HCT116 (cell line): ENCODE measurements at regions not wholly inside any gene's neighbourhood (a gene's known extent, or its start where the extent isn't known, plus 50 kb on each side); places are given as distances from the start of the nearest gene placed in this dataset.

Experiments
- ATAC-seq: fragments of 200-7000 bp; cut with Tn5 transposase; 2 replicates; pipeline ENCODE4 v1.9.1; 2020; ENCODE audit warnings: mild to moderate bottlenecking, moderate library complexity
- BruUV-seq: library from RNA; stranded (reverse); fragments of 400-500 nt; replicated peaks from 2 replicates; lab custom pipeline; 2021; lab: Mats Ljungman, UMichigan
- CTCF ChIA-PET: fragments of 300-600 bp; sonication (Branson Sonifier 250); formaldehyde crosslinking; loops from one replicate; lab custom pipeline; 2021; ENCODE audit warnings: antibody characterized with exemption; lab: Charles Lee
- POLR2A ChIA-PET: fragments of 300-600, 350-600 bp; sonication (Branson Sonifier 250); formaldehyde crosslinking; loops from one replicate; lab custom pipeline; 2021; ENCODE audit warnings: antibody characterized with exemption; lab: Charles Lee
- RAD21 ChIA-PET, 2 experiments: fragments of 300-600 bp; sonication (Branson Sonifier 250); formaldehyde crosslinking; loops; one replicate each; lab custom pipeline; 2023; ENCODE audit warnings: low total read pairs in 2 of 2; ENCODE audit not compliant: uncharacterized antibody in 2 of 2, unreplicated experiment in 2 of 2, low non-redundant PET in 1 of 2; lab: Charles Lee
- DNase-seq: peaks from one replicate; pipeline ENCODE4 v3.0.0-alpha.2; 2010; ENCODE audit warnings: low read depth, low spot score
- H2AFZ ChIP-seq: fragments of 200-600 bp; shearing (Covaris generic), sonication (generic); 2 replicates; pipeline ENCODE4 v1.6.1; 2017; ENCODE audit warnings: low read depth, mixed run types, mixed read lengths, antibody characterized with exemption, low read length; ENCODE audit not compliant: poor library complexity, severe bottlenecking
- H3K27ac ChIP-seq: 2 replicates; pipeline ENCODE4 v1.5.1; 2012; ENCODE audit warnings: low read depth, low read length
- H3K27me3 ChIP-seq: fragments of 200-600 bp; sonication (generic); 2 replicates; pipeline ENCODE4 v1.6.1; 2016; ENCODE audit warnings: mixed run types, low read length, mixed read lengths; ENCODE audit not compliant: insufficient read depth
- H3K36me3 ChIP-seq, 2 experiments: fragments of 200-500 bp in 1 of 2; fragments of 200-600 bp in 1 of 2; sonication (Bioruptor generic) in 1 of 2; sonication (generic) in 1 of 2; 2 replicates each; pipeline versions ENCODE4 v1.5.1 to v1.6.1; 2014 to 2016; ENCODE audit warnings: low read length in 2 of 2, inconsistent platforms in 1 of 2, mixed read lengths in 1 of 2, mixed run types in 1 of 2; ENCODE audit not compliant: insufficient read depth in 2 of 2, control insufficient read depth in 1 of 2
- H3K4me1 ChIP-seq, 2 experiments: fragments of 200-600 bp in 1 of 2; sonication (generic) in 1 of 2; 2 replicates each; pipeline versions ENCODE4 v1.5.1 to v1.6.1; 2012 to 2017; ENCODE audit warnings: low read length in 2 of 2, inconsistent platforms in 1 of 2, mild to moderate bottlenecking in 1 of 2, mixed read lengths in 1 of 2, mixed run types in 1 of 2, moderate library complexity in 1 of 2; ENCODE audit not compliant: insufficient read depth in 2 of 2, control insufficient read depth in 1 of 2
- H3K4me2 ChIP-seq: fragments of 200-600 bp; sonication (generic); 2 replicates; pipeline ENCODE4 v1.6.1; 2017; ENCODE audit warnings: mixed run types, low read length, mixed read lengths
- H3K4me3 ChIP-seq, 2 experiments: fragments of 200-600 bp in 1 of 2; sonication (generic) in 1 of 2; replicated peaks in 1 of 2; 2 replicates each; pipeline ENCODE4 v1.5.1; 2011 to 2016; ENCODE audit warnings: low read length in 2 of 2, control low read depth in 1 of 2, low read depth in 1 of 2, mild to moderate bottlenecking in 1 of 2, mixed read lengths in 1 of 2, mixed run types in 1 of 2
- H3K79me2 ChIP-seq: fragments of 200-600 bp; sonication (generic); 2 replicates; pipeline ENCODE4 v1.6.1; 2017; ENCODE audit warnings: mild to moderate bottlenecking, mixed run types, low read length, moderate library complexity, mixed read lengths; ENCODE audit not compliant: insufficient read depth
- H3K9ac ChIP-seq: fragments of 200-600 bp; sonication (generic); 2 replicates; pipeline ENCODE4 v1.6.1; 2016; ENCODE audit warnings: low read length, mixed read lengths
- H3K9me2 ChIP-seq: fragments of 200-600 bp; sonication (generic), shearing (Covaris generic); 2 replicates; pipeline ENCODE4 v1.6.1; 2017; ENCODE audit warnings: mixed run types, mild to moderate bottlenecking, moderate library complexity; ENCODE audit not compliant: insufficient read depth
- H3K9me3 ChIP-seq, 2 experiments: fragments of 200-500 bp in 1 of 2; fragments of 200-600 bp in 1 of 2; sonication (Bioruptor generic) in 1 of 2; sonication (generic) in 1 of 2; 2 replicates each; pipeline ENCODE4 v1.6.1; 2014 to 2017; ENCODE audit warnings: low read length in 2 of 2, mixed read lengths in 2 of 2, inconsistent platforms in 1 of 2, low read depth in 1 of 2, mild to moderate bottlenecking in 1 of 2, mixed run types in 1 of 2, moderate library complexity in 1 of 2; ENCODE audit not compliant: control insufficient read depth in 1 of 2, insufficient read depth in 1 of 2
- H4K20me1 ChIP-seq: fragments of 200-600 bp; sonication (generic), shearing (Covaris generic); 2 replicates; pipeline ENCODE4 v1.6.1; 2017; ENCODE audit warnings: mixed run types, mild to moderate bottlenecking, moderate library complexity; ENCODE audit not compliant: insufficient read depth
- CEBPB ChIP-seq: IDR thresholded peaks from 2 replicates; pipeline ENCODE4 v1.6.1; 2012; ENCODE audit warnings: low read depth
- ELF1 ChIP-seq: IDR thresholded peaks from 2 replicates; pipeline ENCODE4 v1.6.1; 2012; ENCODE audit warnings: low read depth, borderline replicate concordance
- EZH2 ChIP-seq: fragments of 200-600 bp; sonication (generic); IDR thresholded peaks from 2 replicates; pipeline ENCODE4 v1.6.1; 2017; ENCODE audit warnings: antibody characterized with exemption, mixed run types
- EZH2phosphoT487 ChIP-seq: fragments of 200-600 bp; IDR thresholded peaks from 2 replicates; pipeline ENCODE4 v1.6.1; 2018; ENCODE audit warnings: antibody characterized with exemption, borderline replicate concordance
- POLR2AphosphoS5 ChIP-seq: IDR thresholded peaks from 2 replicates; pipeline ENCODE4 v1.6.1; 2011; ENCODE audit warnings: mild to moderate bottlenecking, low read depth, low read length, moderate library complexity
- REST ChIP-seq: IDR thresholded peaks from 2 replicates; pipeline ENCODE4 v1.6.1; 2012; ENCODE audit warnings: low read depth
- TCF7L2 ChIP-seq: IDR thresholded peaks from 2 replicates; pipeline ENCODE4 v1.7.0; 2011; ENCODE audit warnings: borderline replicate concordance, inconsistent platforms; ENCODE audit not compliant: insufficient read depth, insufficient read length; ENCODE audit errors: extremely low read depth
- YY1 ChIP-seq: IDR thresholded peaks from 2 replicates; pipeline ENCODE4 v1.6.1; 2011; ENCODE audit warnings: low read length, low read depth, moderate library complexity, mild to moderate bottlenecking; ENCODE audit not compliant: insufficient replicate concordance; ENCODE audit errors: extremely low read depth
- ZBTB33 ChIP-seq: IDR thresholded peaks from 2 replicates; pipeline ENCODE4 v1.6.1; 2011; ENCODE audit warnings: mild to moderate bottlenecking, low read length, moderate library complexity; ENCODE audit not compliant: insufficient replicate concordance; ENCODE audit errors: extremely low read depth
- intact Hi-C: fragments of 100-400 bp; cut with micrococcal nuclease; formaldehyde crosslinking; loops from 2 replicates; pipeline ENCODE4 v1.10.0; 2022

- no peak for ATAC-seq
- Histone ChIP-seq H3K9me2 (no peaks in the 10 kb centered on the region), H3K4me1 (no peaks in the 10 kb centered on the region), H3K9me3 (no peaks in the 10 kb centered on the region), H2AFZ (no peak overlapping the region), H3K27me3 (peaks cover 34% of the 10 kb centered on the region), H3K27ac (no peak overlapping the region), H4K20me1 (no peaks in the 10 kb centered on the region), H3K9ac (no peak overlapping the region), H3K36me3 (no peaks in the 10 kb centered on the region), H3K4me2 (no peak overlapping the region), H3K4me3 (no peak overlapping the region), H3K79me2 (no peaks in the 10 kb centered on the region)
- no TSS peak for BruUV-seq
- no peak for TF ChIP-seq POLR2AphosphoS5
- TF ChIP-seq ZBTB33, result no peak
- TF ChIP-seq ELF1, result no peak
- no peak for TF ChIP-seq TCF7L2
- TF ChIP-seq YY1, result no peak
- TF ChIP-seq EZH2phosphoT487, result no peak
- TF ChIP-seq CEBPB, result no peak
- TF ChIP-seq EZH2, result no peak
- intact Hi-C loops, result no loop called here
- CTCF ChIA-PET, result no interaction called here
- DNase-seq, result no peak
- POLR2A ChIA-PET, result no interaction called here
- RAD21 ChIA-PET, result no interaction called here
These were observed 225.9 kb downstream of the TTLL7 start for GRCh38 chr1:83773059-83773458.

- no peaks in the 10 kb centered on the region for H3K9me3 ChIP-seq
- no peaks in the 10 kb centered on the region for H4K20me1 ChIP-seq
- H3K27ac ChIP-seq, result no peak overlapping the region
- peaks cover 30% of the 10 kb centered on the region for H3K27me3 ChIP-seq
- DNase-seq (no peak), ATAC-seq (no peak)
- no peak overlapping the region for H2AFZ ChIP-seq
- intact Hi-C loops, result no loop called here
- BruUV-seq, result no TSS peak
- no peaks in the 10 kb centered on the region for H3K4me1 ChIP-seq
- H3K36me3 ChIP-seq, result no peaks in the 10 kb centered on the region
- ChIA-PET POLR2A (no interaction called here), RAD21 (no interaction called here), CTCF (no interaction called here)
- no peak overlapping the region for H3K9ac ChIP-seq
- no peak overlapping the region for H3K4me2 ChIP-seq
- H3K79me2 ChIP-seq, result no peaks in the 10 kb centered on the region
- no peak for TF ChIP-seq REST
- H3K4me3 ChIP-seq, result no peak overlapping the region
- H3K9me2 ChIP-seq, result no peaks in the 10 kb centered on the region
These were observed 228.6 kb downstream of the TTLL7 start for GRCh38 chr1:83770319-83770661.
